ENCODE measurements at regions not wholly inside any gene's neighbourhood (a gene's known extent, or its start where the extent isn't known, plus 50 kb on each side); places are given as distances from the start of the nearest gene placed in this dataset.

- Histone ChIP-seq H3K27me3 (replicated peaks in 1 of 2; ENCODE audit: control insufficient read depth in 2 of 2, insufficient read depth in 2 of 2, low read length in 1 of 2) (no peaks in the 10 kb centered on the region), H3K4me3 (no peak overlapping the region), H3K27ac (ENCODE audit: control insufficient read depth, insufficient read depth) (no peak overlapping the region), H3K9me3 (replicated peaks; ENCODE audit: control insufficient read depth, insufficient read depth, low read length) (no peaks in the 10 kb centered on the region), H3K9ac (ENCODE audit: control insufficient read depth, insufficient read depth, low read length) (no peak overlapping the region), H3K36me3 (ENCODE audit: control insufficient read depth in 2 of 2, insufficient read depth in 2 of 2, low read length in 1 of 2) (no peaks in the 10 kb centered on the region), H3K79me2 (ENCODE audit: control insufficient read depth, insufficient read depth, low read length) (no peaks in the 10 kb centered on the region), H3K4me2 (ENCODE audit: control insufficient read depth, insufficient read depth) (no peak overlapping the region), H3K4me1 (ENCODE audit: control insufficient read depth, insufficient read depth, low read length) (no peaks in the 10 kb centered on the region), H2AFZ (ENCODE audit: control insufficient read depth, low read depth, low read length) (no peak overlapping the region), H4K20me1 (ENCODE audit: control insufficient read depth, insufficient read depth) (no peaks in the 10 kb centered on the region)
- ATAC-seq (no peak), DNase-seq (ENCODE audit: low read depth, low spot score) (no peak), FAIRE-seq (no peak)
- intact Hi-C loops (cut with micrococcal nuclease; ENCODE audit: unreplicated experiment): no loop called here
- 56% methylated on average over 4 of the region's 4 CpGs for WGBS (ENCODE audit: insufficient coverage, insufficient replicate concordance, low lambda C conversion rate, missing lambda C conversion rate)
- SMC1A ChIA-PET (ENCODE audit: uncharacterized antibody, unreplicated experiment): interaction anchor here (1.4 kb wide), 1 partner anchor 27 kb away, joined by 3 read pairs; no protein-coding TSS in a partner anchor
- no TSS peak for BruUV-seq (replicated peaks)
- CTCF ChIA-PET: interaction anchor here (0.6 kb wide), 1 partner anchor 94 kb away, joined by 3 read pairs; no protein-coding TSS in a partner anchor
- in situ Hi-C loops (cut with MboI): no loop called here
- RAD21 ChIA-PET (ENCODE audit: unreplicated experiment): no interaction called here
- POLR2A ChIA-PET: no interaction called here
- TF ChIP-seq, protein P1, sequence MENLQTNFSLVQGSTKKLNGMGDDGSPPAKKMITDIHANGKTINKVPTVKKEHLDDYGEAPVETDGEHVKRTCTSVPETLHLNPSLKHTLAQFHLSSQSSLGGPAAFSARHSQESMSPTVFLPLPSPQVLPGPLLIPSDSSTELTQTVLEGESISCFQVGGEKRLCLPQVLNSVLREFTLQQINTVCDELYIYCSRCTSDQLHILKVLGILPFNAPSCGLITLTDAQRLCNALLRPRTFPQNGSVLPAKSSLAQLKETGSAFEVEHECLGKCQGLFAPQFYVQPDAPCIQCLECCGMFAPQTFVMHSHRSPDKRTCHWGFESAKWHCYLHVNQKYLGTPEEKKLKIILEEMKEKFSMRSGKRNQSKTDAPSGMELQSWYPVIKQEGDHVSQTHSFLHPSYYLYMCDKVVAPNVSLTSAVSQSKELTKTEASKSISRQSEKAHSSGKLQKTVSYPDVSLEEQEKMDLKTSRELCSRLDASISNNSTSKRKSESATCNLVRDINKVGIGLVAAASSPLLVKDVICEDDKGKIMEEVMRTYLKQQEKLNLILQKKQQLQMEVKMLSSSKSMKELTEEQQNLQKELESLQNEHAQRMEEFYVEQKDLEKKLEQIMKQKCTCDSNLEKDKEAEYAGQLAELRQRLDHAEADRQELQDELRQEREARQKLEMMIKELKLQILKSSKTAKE (IDR thresholded peaks at IDR 0.05; ENCODE audit: low read depth, poor library complexity, severe bottlenecking): no peak
- TF ChIP-seq TCF3 (IDR thresholded peaks at IDR 0.05; ENCODE audit: borderline replicate concordance, insufficient read depth, low read depth, low read length) (no peak), MTA3 (IDR thresholded peaks at IDR 0.05; ENCODE audit: borderline replicate concordance, low read length) (no peak), KLF5 (IDR thresholded peaks at IDR 0.05; ENCODE audit: partially characterized antibody) (no peak), USF1 (IDR thresholded peaks at IDR 0.05; ENCODE audit: borderline replicate concordance, extremely low read length, insufficient read depth, low read depth, low read length) (no peak), ZBTB4 (CRISPR knock-in tag; IDR thresholded peaks at IDR 0.05) (no peak), FOXM1 (IDR thresholded peaks at IDR 0.05; ENCODE audit: low read depth, low read length) (no peak), E2F4 (IDR thresholded peaks at IDR 0.05; ENCODE audit: low read depth, low read length) (no peak), E4F1 (IDR thresholded peaks at IDR 0.05; ENCODE audit: borderline replicate concordance, partially characterized antibody) (no peak)
- TF ChIP-seq, protein P2, sequence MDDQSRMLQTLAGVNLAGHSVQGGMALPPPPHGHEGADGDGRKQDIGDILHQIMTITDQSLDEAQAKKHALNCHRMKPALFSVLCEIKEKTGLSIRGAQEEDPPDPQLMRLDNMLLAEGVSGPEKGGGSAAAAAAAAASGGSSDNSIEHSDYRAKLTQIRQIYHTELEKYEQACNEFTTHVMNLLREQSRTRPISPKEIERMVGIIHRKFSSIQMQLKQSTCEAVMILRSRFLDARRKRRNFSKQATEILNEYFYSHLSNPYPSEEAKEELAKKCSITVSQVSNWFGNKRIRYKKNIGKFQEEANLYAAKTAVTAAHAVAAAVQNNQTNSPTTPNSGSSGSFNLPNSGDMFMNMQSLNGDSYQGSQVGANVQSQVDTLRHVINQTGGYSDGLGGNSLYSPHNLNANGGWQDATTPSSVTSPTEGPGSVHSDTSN (IDR thresholded peaks at IDR 0.05; ENCODE audit: insufficient replicate concordance, low read depth, low read length): no peak
Measured at GRCh38 chrX:107560980-107561379, 67.3 kb upstream of the PRPS1 start.
